Mesendoderm (in vitro differentiated cells): ENCODE measurements at regions not wholly inside any gene's neighbourhood (a gene's known extent, or its start where the extent isn't known, plus 50 kb on each side); places are given as distances from the start of the nearest gene placed in this dataset.
"Not testable (repeated sequence)": the region's sequence is repeated elsewhere in the genome, so short reads cannot be mapped to it uniquely, and the experiment has no call there.

Experiments
- DNase-seq: peaks from one replicate; pipeline ENCODE4 v3.0.0; 2013
- H2AK5ac ChIP-seq: 2 replicates; pipeline ENCODE4 v1.6.1; 2013; ENCODE audit warnings: low read length, inconsistent platforms
- H2BK120ac ChIP-seq: 2 replicates; pipeline ENCODE4 v1.6.1; 2013; ENCODE audit warnings: low read depth, mild to moderate bottlenecking, low read length, moderate library complexity, mixed read lengths
- H2BK15ac ChIP-seq: replicated peaks from 2 replicates; pipeline ENCODE4 v1.6.1; 2013; ENCODE audit warnings: low read depth, mild to moderate bottlenecking, moderate library complexity
- H2BK5ac ChIP-seq: 2 replicates; pipeline ENCODE4 v1.6.1; 2013; ENCODE audit warnings: low read length, inconsistent platforms
- H3K18ac ChIP-seq: 2 replicates; pipeline ENCODE4 v1.6.1; 2013; ENCODE audit warnings: mild to moderate bottlenecking, low read length, mixed read lengths
- H3K23ac ChIP-seq: one replicate; pipeline ENCODE4 v1.6.1; 2013; ENCODE audit warnings: low read length
- H3K27ac ChIP-seq: 2 replicates; pipeline ENCODE4 v1.5.1; 2013; ENCODE audit warnings: low read depth, mild to moderate bottlenecking, inconsistent platforms, low read length, moderate library complexity
- H3K27me3 ChIP-seq: 2 replicates; pipeline ENCODE4 v1.6.1; 2013; ENCODE audit warnings: low read length, control low read depth, mild to moderate bottlenecking, inconsistent platforms; ENCODE audit not compliant: insufficient read depth, poor library complexity
- H3K36me3 ChIP-seq: 2 replicates; pipeline ENCODE4 v1.6.1; 2013; ENCODE audit warnings: low read length, inconsistent platforms; ENCODE audit not compliant: control insufficient read depth, insufficient read depth
- H3K4ac ChIP-seq: one replicate; pipeline ENCODE4 v1.6.1; 2013; ENCODE audit warnings: low read depth, mild to moderate bottlenecking, low read length, moderate library complexity
- H3K4me1 ChIP-seq: 2 replicates; pipeline ENCODE4 v1.6.1; 2013; ENCODE audit warnings: low read depth, low read length, inconsistent platforms; ENCODE audit not compliant: control insufficient read depth
- H3K4me2 ChIP-seq: 2 replicates; pipeline ENCODE4 v1.6.1; 2013; ENCODE audit warnings: low read length
- H3K4me3 ChIP-seq: 2 replicates; pipeline ENCODE4 v1.5.1; 2013; ENCODE audit warnings: mild to moderate bottlenecking, low read length
- H3K56ac ChIP-seq: one replicate; pipeline ENCODE4 v1.6.1; 2013; ENCODE audit warnings: low read length
- H3K79me1 ChIP-seq: 2 replicates; pipeline ENCODE4 v1.6.1; 2013; ENCODE audit warnings: low read length, inconsistent platforms
- H3K79me2 ChIP-seq: 2 replicates; pipeline ENCODE4 v1.6.1; 2013; ENCODE audit warnings: mild to moderate bottlenecking, low read length; ENCODE audit not compliant: control insufficient read depth, insufficient read depth
- H3K9ac ChIP-seq: 2 replicates; pipeline ENCODE4 v1.6.1; 2013; ENCODE audit warnings: low read length, inconsistent platforms
- H4K5ac ChIP-seq: one replicate; pipeline ENCODE4 v1.6.1; 2013; ENCODE audit warnings: low read length
- H4K8ac ChIP-seq: one replicate; pipeline ENCODE4 v1.6.1; 2013; ENCODE audit warnings: low read depth, mild to moderate bottlenecking, control low read depth, low read length, moderate library complexity
- WGBS: extraction: QIAGEN DNeasy Blood & Tissue Kit; methylation state at CpG from one replicate; pipeline ENCODE4 v1.1.7; 2013; ENCODE audit warnings: low lambda C conversion rate, missing lambda C conversion rate; ENCODE audit not compliant: insufficient coverage; ENCODE audit errors: extremely low coverage; 5-methylcytosine and 5-hydroxymethylcytosine counted together

DNA sequence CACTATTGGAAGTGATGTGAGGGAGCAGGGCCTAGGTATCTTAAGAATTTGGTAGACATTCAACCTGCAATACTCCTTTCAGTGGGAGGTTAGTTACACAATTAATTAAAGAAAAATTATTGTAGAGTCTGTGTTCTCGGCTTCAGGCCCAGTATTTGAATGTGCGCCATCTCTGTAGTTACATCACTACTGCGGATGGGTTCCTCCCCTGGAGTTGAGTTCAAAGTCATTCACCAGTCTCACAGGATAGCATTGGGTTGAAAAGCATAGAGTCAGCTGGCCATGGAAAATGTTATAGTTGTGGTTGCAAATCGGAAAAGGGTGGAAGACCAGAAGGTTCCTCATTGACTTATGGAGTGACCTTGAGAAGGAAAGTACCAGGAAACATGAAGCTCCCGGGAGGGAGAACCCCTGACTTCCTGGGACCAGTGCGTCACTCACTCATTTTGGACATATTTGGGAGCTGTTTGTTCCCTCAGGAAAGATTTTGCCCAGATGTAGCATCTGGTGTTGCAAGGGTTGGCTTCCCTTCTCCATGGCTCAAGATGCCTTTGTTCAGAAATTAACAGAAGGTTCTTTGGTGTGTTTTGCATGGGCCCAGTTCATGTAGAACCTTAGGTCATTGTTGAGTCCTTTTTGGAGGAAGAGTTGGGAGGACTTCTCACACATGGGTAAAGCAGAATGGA, 111.8 kb downstream of the SRGAP2 start:
- H3K4ac ChIP-seq, H3K27ac ChIP-seq, H3K4me3 ChIP-seq, H3K27me3 ChIP-seq, H2BK5ac ChIP-seq, DNase-seq, H2BK120ac ChIP-seq, H3K18ac ChIP-seq, H3K4me2 ChIP-seq, H4K8ac ChIP-seq, H3K56ac ChIP-seq, H3K9ac ChIP-seq, H3K79me1 ChIP-seq, H2AK5ac ChIP-seq, H3K23ac ChIP-seq, H3K4me1 ChIP-seq, H4K5ac ChIP-seq, H2BK15ac ChIP-seq, H3K79me2 ChIP-seq, H3K36me3 ChIP-seq: not testable (repeated sequence)
- WGBS: no CpG with 5 or more reads among the region's 6 CpGs

DNA sequence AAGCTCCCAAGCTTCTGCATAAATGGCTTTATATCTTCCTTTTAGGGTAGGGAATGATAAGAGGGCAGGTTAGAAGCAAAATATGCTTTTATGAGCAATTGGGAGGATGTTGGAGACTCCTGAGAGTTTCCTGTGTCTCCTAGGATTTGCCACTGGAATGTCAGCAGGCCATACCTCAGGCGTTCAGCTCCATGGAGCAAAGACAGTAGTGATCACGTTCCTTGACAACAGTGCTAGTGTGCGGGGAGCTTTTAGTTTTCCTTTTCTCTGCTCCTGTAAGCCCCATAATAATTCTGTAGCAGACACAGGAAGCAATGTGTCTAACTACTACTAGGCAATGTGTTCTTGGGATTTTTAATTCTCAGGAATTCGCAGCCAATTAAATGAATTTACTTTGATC, 113.6 kb downstream of the SRGAP2 start:
- not testable (repeated sequence) for H4K5ac ChIP-seq
- WGBS: no CpG with 5 or more reads among the region's 4 CpGs

DNA sequence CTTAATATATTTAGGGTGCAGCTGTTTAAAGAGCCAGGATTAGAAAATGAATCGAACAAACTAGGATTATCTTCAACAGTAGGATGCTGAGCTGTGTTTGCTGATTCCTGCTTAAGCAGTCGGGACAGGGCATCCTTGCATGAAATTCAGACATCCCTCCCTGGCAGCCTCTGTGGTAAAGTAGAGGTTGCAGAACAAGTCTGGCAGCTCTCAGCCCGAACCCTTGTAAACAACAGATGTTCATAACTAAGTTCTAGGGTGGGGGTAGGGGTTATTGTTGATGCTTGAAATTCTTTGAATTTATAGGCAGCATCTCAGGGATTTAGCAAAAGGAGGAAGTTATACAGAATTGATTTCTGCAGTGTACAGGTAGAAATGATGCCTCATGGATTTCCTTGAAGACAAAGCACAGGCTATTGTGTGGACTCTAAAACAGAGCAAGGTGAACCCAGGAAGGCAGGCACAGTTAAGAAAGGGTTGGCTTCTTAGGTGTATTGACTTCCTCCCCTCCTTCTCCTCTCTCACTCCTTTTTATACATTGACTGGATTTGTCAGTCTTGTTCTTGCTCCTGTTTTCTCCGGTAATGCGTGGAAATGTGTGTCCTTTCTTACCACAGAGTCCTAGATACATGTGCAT, 114.7 kb downstream of the SRGAP2 start:
- not testable (repeated sequence) for H3K23ac ChIP-seq, H3K18ac ChIP-seq, H3K4me1 ChIP-seq, H3K27ac ChIP-seq, H2AK5ac ChIP-seq, H4K8ac ChIP-seq, H3K79me1 ChIP-seq, H2BK15ac ChIP-seq, DNase-seq, H3K36me3 ChIP-seq, H3K56ac ChIP-seq, H2BK5ac ChIP-seq, H3K4me2 ChIP-seq, H3K9ac ChIP-seq, H3K79me2 ChIP-seq, H3K27me3 ChIP-seq, H3K4ac ChIP-seq, H4K5ac ChIP-seq, H3K4me3 ChIP-seq, H2BK120ac ChIP-seq
- no CpG with 5 or more reads among the region's 5 CpGs for WGBS

More for the DNA sequence above, 113.6 kb downstream of the SRGAP2 start:
- H3K4ac ChIP-seq, H3K36me3 ChIP-seq, H3K18ac ChIP-seq, H3K4me1 ChIP-seq, H3K4me3 ChIP-seq, H3K23ac ChIP-seq, H3K27me3 ChIP-seq, H2BK120ac ChIP-seq, DNase-seq, H3K4me2 ChIP-seq, H3K56ac ChIP-seq, H3K27ac ChIP-seq, H3K9ac ChIP-seq, H2BK15ac ChIP-seq, H3K79me1 ChIP-seq, H3K79me2 ChIP-seq, H2AK5ac ChIP-seq, H2BK5ac ChIP-seq, H4K8ac ChIP-seq: not testable (repeated sequence)

DNA sequence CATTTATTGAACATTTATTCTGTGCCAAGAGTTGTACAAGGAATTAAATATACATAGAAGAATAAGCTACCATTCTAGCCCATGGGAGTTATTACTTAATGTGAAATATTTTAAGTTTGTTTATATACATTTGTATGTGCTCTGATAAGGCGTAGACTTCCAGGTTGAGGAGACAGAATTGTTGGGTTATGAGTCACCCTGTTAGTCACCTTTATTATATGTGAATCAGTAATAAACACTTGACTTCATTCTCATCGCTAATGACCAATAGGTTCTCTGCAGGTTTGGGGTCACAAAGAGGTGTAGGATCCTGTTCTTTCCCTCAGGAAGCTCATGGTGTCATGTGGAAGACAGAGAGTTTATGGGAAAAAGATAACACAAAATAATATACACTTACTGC, 116.9 kb downstream of the SRGAP2 start:
- H3K79me1 ChIP-seq, H4K8ac ChIP-seq, H3K4ac ChIP-seq, H3K4me3 ChIP-seq, H3K27ac ChIP-seq, H2BK15ac ChIP-seq, H2AK5ac ChIP-seq, H4K5ac ChIP-seq, H3K36me3 ChIP-seq, H3K9ac ChIP-seq, H3K79me2 ChIP-seq, H3K23ac ChIP-seq, H3K56ac ChIP-seq, H3K18ac ChIP-seq, H3K27me3 ChIP-seq, H3K4me2 ChIP-seq, DNase-seq, H3K4me1 ChIP-seq, H2BK5ac ChIP-seq, H2BK120ac ChIP-seq: not testable (repeated sequence)
- no CpG with 5 or more reads among the region's 2 CpGs for WGBS

DNA sequence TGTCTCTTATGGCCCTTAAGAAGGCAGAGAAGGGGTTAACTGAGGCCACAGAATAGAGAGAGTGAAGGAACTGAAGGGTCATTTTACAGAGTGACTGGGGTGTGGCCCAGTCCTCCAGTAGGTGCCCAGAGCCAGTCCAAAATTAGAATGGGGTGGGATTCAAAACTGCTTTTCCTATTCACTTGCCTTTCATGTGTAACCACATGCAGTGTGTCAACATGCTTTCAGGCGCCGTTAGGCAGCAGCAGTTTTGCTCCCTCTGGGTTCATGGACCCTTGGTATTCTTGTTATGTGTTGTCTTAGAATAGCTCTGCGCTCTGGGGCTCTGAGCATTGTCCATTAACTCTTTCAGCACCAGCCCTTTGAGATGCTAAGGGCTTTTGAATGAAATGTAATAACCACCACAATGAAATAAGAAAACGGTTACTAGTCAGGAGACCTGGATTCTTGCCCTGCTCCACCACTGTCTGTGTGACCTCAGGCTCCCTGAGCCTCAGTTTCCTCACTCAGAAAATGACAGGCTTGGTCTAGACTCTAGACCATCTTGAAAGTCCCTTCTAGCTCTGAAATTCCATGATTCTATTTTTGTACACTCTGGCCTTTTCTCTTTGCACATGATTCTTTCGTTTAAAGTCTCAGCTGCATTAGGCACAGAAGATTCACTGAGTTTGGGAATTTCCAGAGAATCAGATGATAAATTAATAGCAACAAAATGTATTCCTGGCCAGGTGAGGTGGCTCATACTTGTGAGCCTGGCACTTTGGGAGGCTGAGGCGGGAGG, 123.0 kb downstream of the SRGAP2 start:
- not testable (repeated sequence) for H4K8ac ChIP-seq, H2BK15ac ChIP-seq, H3K79me1 ChIP-seq, DNase-seq, H3K4me1 ChIP-seq, H3K4me3 ChIP-seq, H3K36me3 ChIP-seq, H3K9ac ChIP-seq, H2BK120ac ChIP-seq, H3K79me2 ChIP-seq, H3K56ac ChIP-seq, H2BK5ac ChIP-seq, H3K4ac ChIP-seq, H3K27ac ChIP-seq, H3K18ac ChIP-seq, H3K23ac ChIP-seq, H2AK5ac ChIP-seq, H3K27me3 ChIP-seq, H4K5ac ChIP-seq, H3K4me2 ChIP-seq
- no CpG with 5 or more reads among the region's 6 CpGs for WGBS
